ENCODE measurements at regions not wholly inside any gene's neighbourhood (a gene's known extent, or its start where the extent isn't known, plus 50 kb on each side); places are given as distances from the start of the nearest gene placed in this dataset.

GRCh38 chr5:117859176-117859575 is 1129.2 kb downstream of the DTWD2 start:
- Histone ChIP-seq H3K27ac (ENCODE audit: low read depth) (no peak overlapping the region), H3K4me2 (no peak overlapping the region), H3K79me2 (replicated peaks; ENCODE audit: insufficient read depth) (no peaks in the 10 kb centered on the region), H3K9me2 (ENCODE audit: insufficient read depth) (no peaks in the 10 kb centered on the region), H3K36me3 (ENCODE audit: insufficient read depth) (no peaks in the 10 kb centered on the region), H3K4me1 (ENCODE audit: insufficient read depth) (no peaks in the 10 kb centered on the region), H3K4me3 (no peak overlapping the region), H3K27me3 (ENCODE audit: insufficient read depth) (no peaks in the 10 kb centered on the region), H3F3A (replicated peaks; ENCODE audit: low read depth) (no peaks in the 10 kb centered on the region), H4K20me1 (replicated peaks; ENCODE audit: insufficient read depth) (no peaks in the 10 kb centered on the region), H2AFZ (no peak overlapping the region)
- no peak overlapping the region; the same call in 1 of the 2 replicates for H3K27ac Mint-ChIP-seq
- no peak for ATAC-seq
- DNase-seq (ENCODE audit: low spot score), result no peak
- H3K4me1 Mint-ChIP-seq, result no peaks in the 10 kb centered on the region
- no peaks in the 10 kb centered on the region for H3K27me3 Mint-ChIP-seq (ENCODE audit: insufficient read depth, low read depth, poor library complexity)
- H3K36me3 Mint-ChIP-seq (ENCODE audit: low read depth), result no peaks in the 10 kb centered on the region
- TF ChIP-seq EZH2 (IDR thresholded peaks at IDR 0.05; ENCODE audit: low read depth, unreplicated experiment) (no peak), STAT1 (IDR thresholded peaks at IDR 0.05; ENCODE audit: unreplicated experiment) (no peak), ZNF114 (CRISPR knock-in tag; IDR thresholded peaks at IDR 0.05) (no peak), ZNF462 (CRISPR knock-in tag; IDR thresholded peaks at IDR 0.05) (no peak), CREB1 (CRISPR knock-in tag; IDR thresholded peaks at IDR 0.05; ENCODE audit: low read depth) (no peak)
- no peaks in the 10 kb centered on the region for H3K9me3 Mint-ChIP-seq
- no peak overlapping the region for H3K4me3 Mint-ChIP-seq

DNA sequence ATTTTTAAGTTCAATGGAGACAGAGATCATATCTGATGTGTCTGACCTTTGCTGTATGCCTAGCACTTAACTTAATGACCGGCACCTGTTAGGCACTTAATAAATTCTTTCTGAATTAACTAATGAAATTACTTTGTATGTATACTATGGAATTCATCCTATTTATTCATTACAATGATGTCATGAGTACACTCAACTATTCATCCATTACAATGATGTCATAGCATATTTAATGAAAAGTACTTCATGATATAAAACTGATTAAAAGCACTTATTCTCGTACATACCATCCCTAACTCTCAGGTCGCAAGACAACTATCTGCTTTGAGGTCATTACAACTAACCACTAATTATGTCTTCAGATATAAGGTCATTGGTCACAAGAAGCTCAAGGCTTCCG is 1131.6 kb downstream of the DTWD2 start:
- Histone ChIP-seq H3K9me2 (ENCODE audit: insufficient read depth) (no peaks in the 10 kb centered on the region), H4K20me1 (replicated peaks; ENCODE audit: insufficient read depth) (no peaks in the 10 kb centered on the region), H3K27ac (ENCODE audit: low read depth) (no peak overlapping the region), H2AFZ (no peak overlapping the region; the same call in 1 of the 2 replicates), H3K36me3 (ENCODE audit: insufficient read depth) (no peaks in the 10 kb centered on the region), H3K4me2 (no peak overlapping the region), H3K27me3 (ENCODE audit: insufficient read depth) (no peaks in the 10 kb centered on the region), H3K4me1 (ENCODE audit: insufficient read depth) (no peaks in the 10 kb centered on the region), H3K4me3 (no peak overlapping the region), H3F3A (replicated peaks; ENCODE audit: low read depth) (no peaks in the 10 kb centered on the region), H3K79me2 (replicated peaks; ENCODE audit: insufficient read depth) (no peaks in the 10 kb centered on the region)
- no peak for TF ChIP-seq EZH2 (IDR thresholded peaks at IDR 0.05; ENCODE audit: low read depth, unreplicated experiment)
- Mint-ChIP-seq H3K9me3 (no peaks in the 10 kb centered on the region), H3K4me3 (no peak overlapping the region), H3K36me3 (ENCODE audit: low read depth) (no peaks in the 10 kb centered on the region), H3K4me1 (no peaks in the 10 kb centered on the region), H3K27me3 (ENCODE audit: insufficient read depth, low read depth, poor library complexity) (no peaks in the 10 kb centered on the region), H3K27ac (no peak overlapping the region)
- DNase-seq (ENCODE audit: low spot score) (no peak), ATAC-seq (no peak)

Data from GM23338 (cell line).